CD4-positive, alpha-beta T cell (primary cell): ENCODE measurements at regions not wholly inside any gene's neighbourhood (a gene's known extent, or its start where the extent isn't known, plus 50 kb on each side); places are given as distances from the start of the nearest gene placed in this dataset.

Experiments used
- ATAC-seq: fragments of 200-7000 bp; cut with Tn5 transposase; one replicate; pipeline ENCODE4 v1.10.0; 2022; ENCODE audit warnings: mild to moderate bottlenecking; ENCODE audit not compliant: poor library complexity
- CTCF ChIA-PET: fragments of 350-600 bp; sonication (Branson Sonifier 250); formaldehyde crosslinking; loops from one replicate; lab custom pipeline; 2021; ENCODE audit warnings: antibody characterized with exemption, inconsistent platforms; lab: Charles Lee
- POLR2A ChIA-PET: fragments of 350-600 bp; sonication (Branson Sonifier 250); formaldehyde crosslinking; loops from one replicate; lab custom pipeline; 2021; ENCODE audit warnings: antibody characterized with exemption, inconsistent platforms; lab: Charles Lee
- DNase-seq, 14 experiments: peaks; one replicate each; pipeline ENCODE4 v3.0.0-alpha.2; 2013 to 2020; ENCODE audit warnings: mixed read lengths in 2 of 14
- H3K27ac ChIP-seq, 2 donors: one replicate each; pipeline versions ENCODE4 v1.5.1 to v1.7.0; 2013; ENCODE audit warnings: low read length in 2 of 2, low read depth in 1 of 2, mild to moderate bottlenecking in 1 of 2
- H3K27me3 ChIP-seq, 2 experiments: 1 replicate in 1 of 2; 2 replicates in 1 of 2; pipeline versions ENCODE4 v1.6.1 to v1.7.0; 2013; ENCODE audit warnings: low read length in 2 of 2, control low read depth in 1 of 2, mild to moderate bottlenecking in 1 of 2, moderate library complexity in 1 of 2; ENCODE audit not compliant: insufficient read depth in 2 of 2, control insufficient read depth in 1 of 2
- H3K36me3 ChIP-seq: one replicate; pipeline ENCODE4 v1.6.1; 2013; ENCODE audit warnings: low read length, control low read depth; ENCODE audit not compliant: insufficient read depth
- H3K4me1 ChIP-seq: one replicate; pipeline ENCODE4 v1.6.1; 2013; ENCODE audit warnings: low read length, control low read depth; ENCODE audit not compliant: insufficient read depth
- H3K4me3 ChIP-seq: one replicate; pipeline ENCODE4 v1.5.1; 2013; ENCODE audit warnings: mild to moderate bottlenecking, low read length, moderate library complexity
- H3K9me3 ChIP-seq, 2 experiments: 1 replicate in 1 of 2; 2 replicates in 1 of 2; pipeline versions ENCODE4 v1.6.1 to v1.7.0; 2013; ENCODE audit warnings: low read length in 2 of 2, mild to moderate bottlenecking in 2 of 2, control low read depth in 1 of 2, moderate library complexity in 1 of 2; ENCODE audit not compliant: control insufficient read depth in 1 of 2, insufficient read depth in 1 of 2
- H3K27ac Mint-ChIP-seq: one replicate; pipeline ENCODE4 v1.8.0; 2020; ENCODE audit warnings: mixed read lengths
- H3K27me3 Mint-ChIP-seq: one replicate; pipeline ENCODE4 v1.8.0; 2021; ENCODE audit warnings: mixed read lengths
- H3K36me3 Mint-ChIP-seq: one replicate; pipeline ENCODE4 v1.8.0; 2021; ENCODE audit warnings: low read depth, mixed read lengths
- H3K4me1 Mint-ChIP-seq: one replicate; pipeline ENCODE4 v1.8.0; 2021; ENCODE audit warnings: low read depth, mixed read lengths
- H3K4me3 Mint-ChIP-seq: one replicate; pipeline ENCODE4 v1.8.0; 2020; ENCODE audit warnings: mild to moderate bottlenecking, mixed read lengths
- H3K9me3 Mint-ChIP-seq: one replicate; pipeline ENCODE4 v1.8.0; 2020; ENCODE audit warnings: mixed read lengths
- CTCF ChIP-seq: fragments of 200-600 bp; IDR thresholded peaks from one replicate; pipeline ENCODE4 v1.8.0; 2022; ENCODE audit warnings: antibody characterized with exemption, mild to moderate bottlenecking
- intact Hi-C, 2 experiments: fragments of 100-400 bp; cut with DNase I in 1 of 2; cut with micrococcal nuclease in 1 of 2; formaldehyde crosslinking; loops; one replicate each; pipeline versions ENCODE4 v1.15.1 to v1.9.0; 2023 to 2025; cut with DNase I, micrococcal nuclease

- Mint-ChIP-seq H3K36me3 (no peaks in the 10 kb centered on the region), H3K9me3 (no peaks in the 10 kb centered on the region), H3K27ac (no peak overlapping the region), H3K27me3 (no peaks in the 10 kb centered on the region), H3K4me1 (no peaks in the 10 kb centered on the region), H3K4me3 (no peak overlapping the region)
- DNase-seq (no peak), ATAC-seq (no peak)
- POLR2A ChIA-PET, result no interaction called here
- H3K27me3 ChIP-seq, result no peaks in the 10 kb centered on the region
- CTCF ChIA-PET, result no interaction called here
- intact Hi-C loops, result no loop called here
- no peak overlapping the region for H3K4me3 ChIP-seq
- no peaks in the 10 kb centered on the region for H3K4me1 ChIP-seq
- no peaks in the 10 kb centered on the region for H3K36me3 ChIP-seq
- no peak overlapping the region for H3K27ac ChIP-seq
- TF ChIP-seq CTCF, result no peak
- H3K9me3 ChIP-seq, result peaks cover 0 to 3% of the 10 kb centered on the region in 2 experiments
Observed at GRCh38 chr3:189490749-189491148, 140.4 kb upstream of the TP63 start.

GRCh38 chr3:189491831-189492230 lies 139.4 kb upstream of the TP63 start:
- no peaks in the 10 kb centered on the region for H3K4me1 ChIP-seq
- H3K27ac ChIP-seq, result no peak overlapping the region
- ChIA-PET POLR2A (no interaction called here), CTCF (no interaction called here)
- Mint-ChIP-seq H3K27me3 (no peaks in the 10 kb centered on the region), H3K4me1 (no peaks in the 10 kb centered on the region), H3K27ac (no peak overlapping the region), H3K36me3 (no peaks in the 10 kb centered on the region), H3K9me3 (no peaks in the 10 kb centered on the region), H3K4me3 (no peak overlapping the region)
- no peak for TF ChIP-seq CTCF
- ATAC-seq (no peak), DNase-seq (no peak)
- H3K27me3 ChIP-seq, result no peaks in the 10 kb centered on the region
- intact Hi-C loops, result no loop called here
- no peaks in the 10 kb centered on the region for H3K36me3 ChIP-seq
- no peak overlapping the region for H3K4me3 ChIP-seq
- H3K9me3 ChIP-seq, result peaks cover 0 to 3% of the 10 kb centered on the region in 2 experiments

GRCh38 chr3:189493271-189493670 lies 137.9 kb upstream of the TP63 start:
- H3K9me3 Mint-ChIP-seq, result no peaks in the 10 kb centered on the region
- CTCF ChIA-PET, result no interaction called here
- Histone ChIP-seq H3K27me3 (no peaks in the 10 kb centered on the region), H3K27ac (no peak overlapping the region), H3K36me3 (no peaks in the 10 kb centered on the region), H3K9me3 (peaks cover 0 to 3% of the 10 kb centered on the region in 2 experiments), H3K4me1 (no peaks in the 10 kb centered on the region), H3K4me3 (no peak overlapping the region)
- POLR2A ChIA-PET, result no interaction called here
- DNase-seq (no peak), ATAC-seq (no peak)
- no peak for TF ChIP-seq CTCF
- H3K36me3 Mint-ChIP-seq, result no peaks in the 10 kb centered on the region
- H3K4me1 Mint-ChIP-seq, result no peaks in the 10 kb centered on the region
- intact Hi-C loops, result no loop called here
- no peak overlapping the region for H3K4me3 Mint-ChIP-seq
- no peak overlapping the region for H3K27ac Mint-ChIP-seq
- H3K27me3 Mint-ChIP-seq, result no peaks in the 10 kb centered on the region
